ENCODE measurements at regions not wholly inside any gene's neighbourhood (a gene's known extent, or its start where the extent isn't known, plus 50 kb on each side); places are given as distances from the start of the nearest gene placed in this dataset.

DNA sequence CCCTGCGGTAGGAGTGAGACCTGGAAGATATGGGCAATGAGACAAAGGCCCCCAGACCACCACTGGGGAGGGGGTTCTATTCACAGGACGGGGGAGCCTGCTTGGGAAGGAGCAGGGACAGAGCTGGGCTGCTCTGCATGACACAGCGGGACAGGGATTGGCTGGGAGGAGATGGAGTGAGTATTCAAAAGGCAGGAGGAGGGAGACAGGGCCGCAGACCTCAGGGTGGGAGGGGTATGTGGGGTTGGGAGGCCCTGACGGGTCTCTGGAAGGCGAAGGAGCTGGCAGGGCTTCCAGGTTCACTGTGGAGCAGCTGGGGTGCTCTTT, 60.8 kb upstream of the RPS6KA2 start:
- DNase-seq, result no peak

DNA sequence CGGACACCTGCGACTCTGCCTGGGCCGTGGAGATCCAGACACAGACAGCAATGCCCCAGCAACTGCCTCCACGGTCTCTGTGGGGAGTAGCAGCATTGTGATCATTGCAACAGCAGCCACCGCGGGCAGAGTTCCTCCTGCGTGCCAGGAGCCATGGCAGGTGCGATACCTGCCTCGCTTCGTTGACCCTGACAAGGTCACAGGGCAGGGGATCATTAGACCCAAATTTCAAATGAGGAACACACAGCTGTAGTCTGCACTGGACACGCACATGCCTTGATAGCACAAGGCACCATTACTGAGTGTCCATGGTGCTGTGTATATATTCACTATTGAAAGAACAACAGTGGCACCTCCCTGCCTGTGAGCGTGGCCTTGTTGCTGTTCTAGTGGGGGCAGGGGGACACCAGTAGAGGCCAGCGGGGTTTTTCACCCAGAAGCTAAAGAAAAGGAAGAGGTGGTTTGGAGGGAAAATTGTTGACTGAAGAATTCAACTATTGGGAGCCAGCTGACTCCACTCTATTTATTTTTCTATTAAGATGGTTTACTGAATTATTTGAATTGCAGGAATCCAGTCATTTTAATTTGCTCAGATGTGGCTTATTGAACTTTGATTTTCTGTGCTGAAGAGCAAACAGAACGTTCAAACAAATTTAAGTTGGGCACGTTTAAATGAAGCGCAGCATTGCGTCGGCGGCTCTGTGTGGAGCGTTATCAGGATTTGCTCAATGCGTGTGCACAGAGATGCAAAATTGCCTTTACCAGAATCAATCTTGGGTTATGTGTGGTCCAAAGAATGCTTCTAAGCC, 60.2 kb upstream of the RPS6KA2 start:
- no peak for DNase-seq

DNA sequence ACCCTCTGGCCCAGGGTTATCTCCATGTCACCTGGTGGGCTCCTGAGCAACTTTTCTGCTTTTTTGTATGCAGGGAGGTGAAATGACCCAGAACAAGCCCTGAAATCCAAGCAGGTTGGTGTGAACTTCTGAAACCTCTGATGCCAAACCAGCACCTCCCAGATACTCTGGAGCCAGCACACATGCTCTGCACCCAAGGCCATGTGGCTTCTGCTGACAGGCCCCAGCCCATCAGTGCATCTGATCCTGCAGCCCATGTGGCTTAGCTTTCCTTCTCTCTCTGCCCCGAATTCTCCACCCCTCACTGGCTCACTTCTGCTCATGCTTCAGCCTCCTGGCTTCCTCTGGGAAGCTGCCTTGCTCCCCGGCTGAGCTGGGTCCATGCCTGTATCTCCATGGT, 59.3 kb upstream of the RPS6KA2 start:
- DNase-seq, result no peak

DNA sequence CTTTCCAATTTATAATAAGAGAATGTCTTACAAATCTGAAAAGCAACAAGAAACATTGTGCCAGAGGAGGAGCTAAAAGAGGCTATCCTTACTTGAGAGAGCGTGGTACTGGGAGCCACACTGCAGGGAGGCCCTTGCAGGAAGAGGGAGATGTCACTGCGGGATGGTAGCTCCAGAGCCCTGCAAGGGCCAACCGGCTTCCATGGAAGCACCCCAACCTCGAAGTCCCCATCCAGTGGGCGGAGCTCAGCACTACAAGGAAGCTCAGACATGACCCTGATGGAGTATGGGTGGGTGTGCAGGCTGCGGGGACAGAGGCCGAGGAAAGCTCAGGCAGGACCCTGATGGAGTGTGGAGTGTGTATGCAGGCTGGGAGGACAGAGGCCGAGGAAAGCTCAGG, 57.8 kb upstream of the RPS6KA2 start:
- DNase-seq, result no peak

DNA sequence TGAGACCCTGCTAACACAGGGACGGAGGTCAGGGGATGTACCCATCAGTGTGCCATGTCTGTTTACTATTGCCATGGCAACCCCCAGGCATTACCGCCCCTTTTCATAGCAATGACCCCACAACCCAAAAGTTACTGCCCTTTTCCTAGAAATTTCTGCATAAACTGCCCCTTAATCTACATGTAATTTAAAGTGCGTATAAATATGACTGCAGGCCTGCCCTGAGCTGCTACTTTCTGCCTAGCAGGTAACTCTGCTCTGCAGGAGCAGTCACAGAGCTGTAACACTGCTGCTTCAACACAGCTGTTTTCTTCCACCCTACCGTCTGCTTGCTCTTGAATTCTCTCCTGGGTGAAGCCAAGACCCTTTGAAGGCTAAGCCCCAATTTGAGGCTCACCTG, 57.1 kb upstream of the RPS6KA2 start:
- DNase-seq, result no peak

DNA sequence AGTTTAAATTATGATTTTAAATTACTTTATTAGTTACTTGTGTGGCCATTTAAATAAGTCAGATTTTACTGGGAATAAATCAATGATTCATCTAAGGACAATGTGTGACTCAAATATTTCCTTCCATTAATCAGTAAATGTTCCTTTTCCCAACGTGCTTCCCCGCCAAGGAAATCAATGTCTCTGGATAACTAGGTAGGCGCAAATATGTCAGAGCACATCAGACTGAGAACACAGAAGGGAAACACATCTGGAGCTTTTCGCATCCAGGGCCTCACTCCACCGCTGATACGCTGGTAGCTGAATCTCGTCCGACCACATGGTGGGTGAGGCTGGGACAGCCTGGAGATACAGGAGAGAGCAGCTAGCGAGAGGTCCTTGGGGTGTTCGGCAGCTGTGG, 56.4 kb upstream of the RPS6KA2 start:
- peak; percentile 48 for DNase-seq

DNA sequence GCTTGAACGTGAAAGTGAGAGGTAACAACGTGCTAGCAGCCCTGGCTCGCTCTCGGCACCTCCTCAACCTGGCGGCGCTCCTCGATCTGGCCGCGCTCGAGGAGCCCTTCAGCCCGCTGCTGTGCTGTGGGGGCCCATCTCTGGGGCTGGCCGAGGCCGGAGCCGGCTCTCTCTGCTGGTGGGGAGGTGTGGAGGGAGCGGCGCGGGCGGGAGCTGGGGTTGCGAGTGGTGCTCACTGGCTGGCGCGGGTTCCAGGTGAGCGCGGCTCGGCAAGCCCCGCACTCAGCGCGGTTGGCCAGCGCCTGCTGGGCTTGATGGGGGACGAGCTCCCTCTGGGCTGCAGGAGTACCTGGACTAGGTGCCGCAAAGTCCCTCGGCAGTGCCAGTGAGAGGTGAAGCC, 52.5 kb upstream of the RPS6KA2 start:
- DNase-seq, result no peak

DNA sequence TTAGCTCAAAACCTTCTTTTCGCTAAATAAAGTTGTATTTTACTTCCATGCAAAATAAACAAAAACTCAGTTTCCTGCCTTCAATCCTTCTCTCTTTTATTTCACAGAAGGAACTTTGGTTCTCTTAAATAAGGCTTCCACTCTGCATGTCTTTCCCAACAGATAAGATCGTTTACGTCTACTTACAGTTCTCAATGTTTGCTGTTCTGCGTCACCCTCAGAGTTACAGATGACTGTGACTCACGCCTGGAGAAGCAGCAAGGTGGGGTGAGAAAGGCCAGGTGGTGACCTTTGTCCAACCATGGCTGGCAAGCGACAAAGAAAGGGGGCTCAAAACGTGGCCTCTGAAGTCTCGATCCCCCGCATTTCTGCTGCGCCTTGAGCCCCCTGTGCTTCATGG, 51.4 kb upstream of the RPS6KA2 start:
- DNase-seq, result no peak

DNA sequence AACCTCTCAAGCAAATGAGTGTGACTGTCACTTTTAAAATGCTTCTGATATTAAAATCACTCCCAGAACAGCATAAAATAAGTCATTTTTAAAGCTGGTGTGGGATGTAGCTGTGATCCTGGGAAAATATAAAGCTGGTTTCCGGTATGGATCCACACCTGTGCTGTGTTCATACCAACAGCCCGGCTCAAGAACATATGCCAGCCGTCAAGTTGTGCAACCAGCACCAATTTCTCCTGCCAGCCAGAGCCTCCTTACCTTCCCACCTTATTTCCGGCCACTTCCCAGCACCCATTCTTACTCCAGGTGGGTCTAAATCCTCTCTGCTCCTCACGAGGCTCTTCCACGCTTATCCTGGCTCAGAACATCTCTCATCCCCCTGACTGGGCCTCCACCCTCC, 50.9 kb upstream of the RPS6KA2 start:
- DNase-seq, result no peak
